Neural progenitor cell (in vitro differentiated cells): ENCODE measurements at regions not wholly inside any gene's neighbourhood (a gene's known extent, or its start where the extent isn't known, plus 50 kb on each side); places are given as distances from the start of the nearest gene placed in this dataset.

Source experiments
- EZH2 ChIP-seq: fragments of 200-600 bp; sonication (generic); IDR thresholded peaks from 2 replicates; pipeline ENCODE4 v1.6.1; 2017; ENCODE audit warnings: antibody characterized with exemption, mild to moderate bottlenecking, moderate library complexity
- TF ChIP-seq, protein P1 (sequence below): fragments of 200-600 bp; sonication (generic); IDR thresholded peaks from 2 replicates; pipeline ENCODE4 v1.5.1; 2017; ENCODE audit warnings: antibody characterized with exemption, mild to moderate bottlenecking

DNA sequence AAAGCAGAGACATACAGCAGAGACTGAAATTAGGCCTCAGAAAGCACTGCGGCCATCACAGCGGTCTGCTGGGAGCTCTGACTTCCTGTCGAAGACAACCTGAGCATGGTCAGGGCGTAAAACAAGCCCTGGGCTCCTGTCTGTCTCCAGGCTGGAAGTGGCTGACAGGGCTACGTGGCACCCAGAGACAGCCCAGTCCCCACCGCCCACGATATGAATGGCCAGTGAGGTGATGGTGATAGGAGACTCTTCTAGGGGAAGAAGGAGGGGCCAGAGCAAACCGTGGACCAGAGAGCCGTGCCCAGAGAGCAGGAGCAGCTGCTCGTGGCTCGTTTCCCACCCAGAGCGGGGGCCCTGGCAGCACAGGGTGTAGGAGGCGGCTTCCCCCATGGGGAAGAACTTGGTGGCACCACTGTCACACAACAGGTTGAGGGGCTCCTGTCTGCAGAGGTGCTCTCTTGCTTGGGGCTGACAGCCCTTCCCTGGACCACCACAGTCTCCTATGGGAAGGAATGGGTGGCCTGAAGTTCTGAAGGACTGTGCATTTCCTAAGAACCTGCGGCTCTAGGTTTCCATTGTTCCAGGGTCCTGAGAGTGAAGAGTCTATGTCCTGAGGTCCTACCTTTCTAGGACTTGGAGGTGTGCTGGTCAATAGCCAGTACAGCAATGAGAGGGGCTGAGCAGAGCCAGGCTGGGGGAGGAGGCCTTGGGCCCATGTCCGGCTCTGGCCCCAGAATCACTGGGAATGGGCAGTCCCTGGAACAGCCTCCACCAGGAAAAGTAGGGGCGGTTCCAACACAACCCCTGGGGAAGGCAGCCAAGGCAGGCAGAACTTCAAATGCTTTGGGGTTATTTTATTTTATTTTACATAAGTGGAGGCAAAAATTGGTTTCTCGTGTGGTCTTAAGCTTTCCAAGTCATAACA, 56.4 kb downstream of the BARX1 start:
- TF ChIP-seq EZH2, result no peak
- TF ChIP-seq, protein P1, sequence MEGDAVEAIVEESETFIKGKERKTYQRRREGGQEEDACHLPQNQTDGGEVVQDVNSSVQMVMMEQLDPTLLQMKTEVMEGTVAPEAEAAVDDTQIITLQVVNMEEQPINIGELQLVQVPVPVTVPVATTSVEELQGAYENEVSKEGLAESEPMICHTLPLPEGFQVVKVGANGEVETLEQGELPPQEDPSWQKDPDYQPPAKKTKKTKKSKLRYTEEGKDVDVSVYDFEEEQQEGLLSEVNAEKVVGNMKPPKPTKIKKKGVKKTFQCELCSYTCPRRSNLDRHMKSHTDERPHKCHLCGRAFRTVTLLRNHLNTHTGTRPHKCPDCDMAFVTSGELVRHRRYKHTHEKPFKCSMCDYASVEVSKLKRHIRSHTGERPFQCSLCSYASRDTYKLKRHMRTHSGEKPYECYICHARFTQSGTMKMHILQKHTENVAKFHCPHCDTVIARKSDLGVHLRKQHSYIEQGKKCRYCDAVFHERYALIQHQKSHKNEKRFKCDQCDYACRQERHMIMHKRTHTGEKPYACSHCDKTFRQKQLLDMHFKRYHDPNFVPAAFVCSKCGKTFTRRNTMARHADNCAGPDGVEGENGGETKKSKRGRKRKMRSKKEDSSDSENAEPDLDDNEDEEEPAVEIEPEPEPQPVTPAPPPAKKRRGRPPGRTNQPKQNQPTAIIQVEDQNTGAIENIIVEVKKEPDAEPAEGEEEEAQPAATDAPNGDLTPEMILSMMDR, result no peak
